C4-2B (cell line): ENCODE measurements at regions not wholly inside any gene's neighbourhood (a gene's known extent, or its start where the extent isn't known, plus 50 kb on each side); places are given as distances from the start of the nearest gene placed in this dataset.

Experiments
- ZFX ChIP-seq: fragments of 450-650 bp; IDR thresholded peaks from 2 replicates; pipeline ENCODE4 v1.6.1; 2017
- TF ChIP-seq, protein P1 (sequence below): fragments of 450-650 bp; conservative IDR thresholded peaks from 2 replicates; pipeline ENCODE4 v1.5.1; 2017; ENCODE audit warnings: mild to moderate bottlenecking

DNA sequence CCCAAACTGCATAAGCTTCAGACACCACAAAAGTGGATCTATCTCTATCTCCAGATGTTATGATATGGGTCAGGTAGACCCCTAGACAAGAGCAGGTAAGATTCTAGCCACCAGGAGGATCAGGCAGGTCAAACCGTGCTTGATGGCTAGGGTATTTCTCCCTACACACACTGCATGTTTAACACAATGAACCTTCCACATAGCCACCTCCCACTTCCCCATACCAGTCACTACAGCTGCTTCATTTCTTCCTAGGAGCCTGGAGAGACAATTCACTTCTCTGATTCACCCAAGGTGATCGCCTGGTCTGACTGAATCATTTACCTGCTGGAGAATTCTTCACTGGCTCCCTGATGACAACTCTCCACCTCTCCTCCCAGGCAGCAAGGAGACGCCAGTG, 66.0 kb upstream of the MYCN start:
- TF ChIP-seq, protein P1, sequence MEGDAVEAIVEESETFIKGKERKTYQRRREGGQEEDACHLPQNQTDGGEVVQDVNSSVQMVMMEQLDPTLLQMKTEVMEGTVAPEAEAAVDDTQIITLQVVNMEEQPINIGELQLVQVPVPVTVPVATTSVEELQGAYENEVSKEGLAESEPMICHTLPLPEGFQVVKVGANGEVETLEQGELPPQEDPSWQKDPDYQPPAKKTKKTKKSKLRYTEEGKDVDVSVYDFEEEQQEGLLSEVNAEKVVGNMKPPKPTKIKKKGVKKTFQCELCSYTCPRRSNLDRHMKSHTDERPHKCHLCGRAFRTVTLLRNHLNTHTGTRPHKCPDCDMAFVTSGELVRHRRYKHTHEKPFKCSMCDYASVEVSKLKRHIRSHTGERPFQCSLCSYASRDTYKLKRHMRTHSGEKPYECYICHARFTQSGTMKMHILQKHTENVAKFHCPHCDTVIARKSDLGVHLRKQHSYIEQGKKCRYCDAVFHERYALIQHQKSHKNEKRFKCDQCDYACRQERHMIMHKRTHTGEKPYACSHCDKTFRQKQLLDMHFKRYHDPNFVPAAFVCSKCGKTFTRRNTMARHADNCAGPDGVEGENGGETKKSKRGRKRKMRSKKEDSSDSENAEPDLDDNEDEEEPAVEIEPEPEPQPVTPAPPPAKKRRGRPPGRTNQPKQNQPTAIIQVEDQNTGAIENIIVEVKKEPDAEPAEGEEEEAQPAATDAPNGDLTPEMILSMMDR, result no peak
- TF ChIP-seq ZFX, result no peak
